Motor neuron (in vitro differentiated cells): ENCODE measurements at regions not wholly inside any gene's neighbourhood (a gene's known extent, or its start where the extent isn't known, plus 50 kb on each side); places are given as distances from the start of the nearest gene placed in this dataset.
"Not testable (repeated sequence)": the region's sequence is repeated elsewhere in the genome, so short reads cannot be mapped to it uniquely, and the experiment has no call there.

ENCODE experiments used
- ATAC-seq, 8 experiments: fragments of 200-7000 bp; cut with Tn5 transposase; replicated peaks in 6 of 8; 2 replicates each; pipeline ENCODE4 v1.8.0; 2021; ENCODE audit warnings: mild to moderate bottlenecking in 8 of 8, moderate library complexity in 8 of 8
- H3K27ac ChIP-seq, 2 donors: fragments of 250-450 bp; sonication (Bioruptor Pico); 2 replicates each; pipeline ENCODE4 v1.9.0; 2021; ENCODE audit warnings: antibody characterized with exemption in 2 of 2, mild to moderate bottlenecking in 2 of 2, moderate library complexity in 1 of 2
- H3K4me1 ChIP-seq, 2 donors: fragments of 250-450 bp; sonication (Bioruptor Pico); replicated peaks in 1 of 2; 2 replicates each; pipeline ENCODE4 v1.6.1; 2021; ENCODE audit warnings: antibody characterized with exemption in 2 of 2, mild to moderate bottlenecking in 2 of 2, moderate library complexity in 1 of 2
- H3K4me3 ChIP-seq, 5 donors: fragments of 250-450 bp; sonication (Bioruptor Pico); 2 replicates each; pipeline ENCODE4 v1.9.0; 2021; ENCODE audit warnings: antibody characterized with exemption in 5 of 5, mild to moderate bottlenecking in 5 of 5, moderate library complexity in 4 of 5
- WGBS, 10 experiments: fragments of 450-650 bp; shearing (Covaris generic); methylation state at CpG; one replicate each; pipeline ENCODE4 v1.0.0; 2022; 5-methylcytosine and 5-hydroxymethylcytosine counted together
- in situ Hi-C, 9 experiments: fragments of 400-800 bp; cut with MboI; loops; one replicate each; pipeline ENCODE4 v1.15.0; 2021; ENCODE audit warnings: low sequenced_read_pairs in 9 of 9, low pct_unique_long_range_greater_than_20kb in 2 of 9; ENCODE audit not compliant: unreplicated experiment in 9 of 9

DNA sequence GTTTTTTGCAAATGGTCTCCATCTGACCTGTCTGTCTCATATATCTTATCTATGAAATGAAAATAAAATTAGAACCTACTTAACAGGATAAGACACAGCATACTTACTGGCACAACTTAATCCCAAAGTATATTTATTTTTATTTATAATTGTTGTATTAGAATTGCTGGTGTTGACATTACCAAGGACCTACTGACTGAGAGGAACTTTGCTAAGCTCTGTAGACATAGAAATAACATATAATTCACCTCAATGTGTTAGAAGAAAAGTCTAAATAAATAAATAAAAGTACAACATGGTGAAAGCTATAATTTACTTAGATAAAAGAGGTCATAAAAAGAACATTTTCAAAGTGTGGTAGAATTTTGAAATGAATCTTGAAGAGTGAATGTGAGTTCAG is 1650.5 kb upstream of the NUDT12 start:
- H3K4me1 ChIP-seq = no peaks in the 10 kb centered on the region
- in situ Hi-C loops = no loop called here
- no peak overlapping the region for H3K4me3 ChIP-seq
- no peak for ATAC-seq
- no peak overlapping the region for H3K27ac ChIP-seq

GRCh38 chr5:105207066-105207465 is 1644.5 kb upstream of the NUDT12 start:
- Histone ChIP-seq H3K4me1 (no peaks in the 10 kb centered on the region), H3K4me3 (no peak overlapping the region), H3K27ac (no peak overlapping the region)
- ATAC-seq = no peak
- WGBS, 10 experiments = 6 to 100% (median 77%) methylated on average over 1 to 2 of the region's 2 CpGs
- in situ Hi-C loops = no loop called here

GRCh38 chr5:105197531-105197930 is 1634.9 kb upstream of the NUDT12 start:
- in situ Hi-C loops = no loop called here

GRCh38 chr5:105195765-105196164 is 1633.2 kb upstream of the NUDT12 start:
- H3K27ac ChIP-seq = no peak overlapping the region
- peaks cover 0 to 2% of the 10 kb centered on the region in 2 donors for H3K4me1 ChIP-seq
- ATAC-seq = no peak
- H3K4me3 ChIP-seq = no peak overlapping the region
- in situ Hi-C loops = no loop called here

More at GRCh38 chr5:105197531-105197930, 1634.9 kb upstream of the NUDT12 start:
- H3K4me1 ChIP-seq = no peaks in the 10 kb centered on the region
- no peak for ATAC-seq
- no peak overlapping the region for H3K4me3 ChIP-seq
- WGBS, 10 experiments = 29 to 100% (median 92%) methylated on average over 2 to 3 of the region's 3 CpGs; no CpG with 5 or more reads in 1 of the 10 experiments
- H3K27ac ChIP-seq = no peak overlapping the region

- WGBS, 10 experiments = 33 to 100% (median 76%) methylated on average over 1 to 2 of the region's 2 CpGs
- Histone ChIP-seq H3K4me3 (no peak overlapping the region), H3K4me1 (no peaks in the 10 kb centered on the region), H3K27ac (no peak overlapping the region)
- in situ Hi-C loops = no loop called here
- no peak for ATAC-seq
Measured at GRCh38 chr5:105172918-105173317, 1610.3 kb upstream of the NUDT12 start.

DNA sequence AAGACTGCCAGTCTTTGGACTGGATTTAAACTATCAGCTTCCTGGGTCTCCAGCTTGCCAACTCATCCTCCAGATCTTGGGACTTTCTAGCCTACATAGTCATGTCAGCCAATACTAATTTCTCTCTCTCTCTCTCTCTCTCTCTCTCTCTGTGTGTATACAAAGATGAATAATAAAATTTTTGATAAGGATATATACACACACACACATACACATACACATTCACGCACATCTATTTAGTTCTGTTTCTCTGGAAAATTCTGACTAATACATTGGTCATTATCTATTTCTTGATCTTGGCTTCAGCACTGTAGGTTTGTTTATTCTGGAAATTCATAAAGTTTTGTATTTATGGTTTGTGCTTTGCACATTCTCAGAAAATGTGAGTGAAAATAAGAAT is 1606.2 kb upstream of the NUDT12 start:
- no peaks in the 10 kb centered on the region for H3K4me1 ChIP-seq
- WGBS, 10 experiments = 0 to 100% (median 47%) methylated on average over 1 of the region's 1 CpG; no CpG with 5 or more reads in 4 of the 10 experiments
- ATAC-seq = no peak
- in situ Hi-C loops = no loop called here
- no peak overlapping the region for H3K4me3 ChIP-seq
- H3K27ac ChIP-seq = no peak overlapping the region

DNA sequence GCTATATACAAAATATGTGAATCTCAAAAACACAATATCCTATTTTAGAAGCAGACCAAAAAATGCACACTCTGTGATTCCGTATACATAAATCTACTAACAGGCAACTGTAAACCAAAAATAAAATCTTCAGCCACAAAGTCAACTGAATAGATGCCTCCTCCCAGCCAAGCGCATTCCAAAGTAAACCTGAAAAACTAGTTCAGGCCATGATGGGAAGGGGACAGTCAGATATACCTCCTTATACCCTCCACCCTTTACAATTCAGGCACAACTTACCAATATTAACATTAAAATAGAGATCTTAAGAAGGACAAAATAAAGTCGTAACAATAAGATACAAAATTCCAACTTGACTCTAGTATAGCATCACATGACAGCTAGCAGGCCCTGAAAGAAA is 1604.5 kb upstream of the NUDT12 start:
- no peak for ATAC-seq
- Histone ChIP-seq H3K27ac (no peak overlapping the region), H3K4me3 (no peak overlapping the region), H3K4me1 (no peaks in the 10 kb centered on the region)
- WGBS, 10 experiments = 28 to 100% (median 92%) methylated on average over 1 to 3 of the region's 3 CpGs; no CpG with 5 or more reads in 1 of the 10 experiments
- in situ Hi-C loops = no loop called here

- no peak for ATAC-seq
- no peaks in the 10 kb centered on the region for H3K4me1 ChIP-seq
- H3K4me3 ChIP-seq = no peak overlapping the region
- no peak overlapping the region for H3K27ac ChIP-seq
- in situ Hi-C loops = no loop called here
Measured at GRCh38 chr5:105163547-105163946, 1601.0 kb upstream of the NUDT12 start.

GRCh38 chr5:105162557-105162956 is 1600.0 kb upstream of the NUDT12 start:
- in situ Hi-C loops, H3K4me1 ChIP-seq, H3K27ac ChIP-seq, ATAC-seq, H3K4me3 ChIP-seq: not testable (repeated sequence)
- WGBS, 10 experiments = 45 to 100% (median 80%) methylated on average over 1 to 6 of the region's 6 CpGs; no CpG with 5 or more reads in 3 of the 10 experiments

DNA sequence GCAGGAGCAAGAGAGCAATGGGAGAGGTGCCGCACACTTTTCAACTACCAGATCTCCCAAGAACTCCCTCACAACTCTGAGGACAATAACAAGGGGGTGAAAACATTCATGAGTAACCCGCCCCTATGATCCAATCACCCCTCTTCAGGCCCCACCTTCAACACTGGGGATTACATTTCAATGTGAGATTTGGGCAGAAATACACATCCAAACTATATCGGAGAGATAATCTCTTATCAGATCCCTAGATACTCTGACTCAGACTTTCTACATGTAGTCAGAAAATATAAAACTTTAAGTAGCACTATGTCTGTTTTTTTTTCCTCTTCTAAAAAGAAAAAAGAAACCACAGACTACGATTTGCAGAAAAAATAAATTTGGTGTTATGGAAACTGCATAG is 1595.9 kb upstream of the NUDT12 start:
- in situ Hi-C loops = no loop called here

DNA sequence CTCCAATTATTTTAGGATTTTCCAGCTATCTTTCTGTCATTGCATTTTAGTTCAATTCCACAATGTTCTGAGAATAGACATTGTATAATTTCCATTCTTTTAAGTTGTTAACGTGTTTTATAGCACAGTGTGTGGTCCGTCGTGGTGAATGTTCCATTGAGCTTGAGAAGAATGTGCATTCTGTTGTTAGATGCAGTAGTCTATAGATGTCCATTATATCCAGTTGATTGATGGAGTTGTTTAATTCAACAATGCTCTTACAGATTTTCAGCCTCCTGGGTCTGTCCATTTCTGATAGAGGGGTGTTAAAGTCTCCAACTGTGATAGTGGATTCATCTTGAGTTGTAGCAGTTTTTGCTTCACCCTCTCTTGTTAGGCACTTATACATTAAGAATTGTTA is 1587.7 kb upstream of the NUDT12 start:
- ATAC-seq = peak in 5 of 8 experiments; percentile 67 to 79 (median 72)
- H3K4me1 ChIP-seq = no peaks in the 10 kb centered on the region

More for the DNA sequence above, 1595.9 kb upstream of the NUDT12 start:
- Histone ChIP-seq H3K4me3 (no peak overlapping the region), H3K27ac (no peak overlapping the region), H3K4me1 (no peaks in the 10 kb centered on the region)
- no peak for ATAC-seq
- 14 to 100% (median 73%) methylated on average over 1 to 4 of the region's 4 CpGs for WGBS, 10 experiments

DNA sequence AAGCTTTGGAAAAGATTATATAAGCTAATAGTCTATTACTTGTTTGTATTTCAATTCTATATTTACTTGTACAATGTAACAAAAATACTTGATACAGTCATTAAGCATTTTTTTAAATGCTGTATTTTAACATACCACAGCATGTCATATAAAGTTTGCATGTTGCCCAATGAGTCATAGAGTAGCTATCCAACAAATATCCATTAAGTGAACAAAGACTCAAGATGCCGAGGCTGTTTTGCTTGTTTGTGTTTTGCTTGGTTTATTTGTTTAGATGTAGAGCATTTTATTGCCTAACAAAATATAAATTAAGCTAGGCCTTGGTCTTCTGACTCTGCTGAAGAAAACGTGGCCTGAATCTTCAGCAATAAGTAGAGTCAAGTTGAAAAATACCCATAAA is 1584.3 kb upstream of the NUDT12 start:
- H3K27ac ChIP-seq = no peak overlapping the region
- in situ Hi-C loops = no loop called here
- no peak overlapping the region for H3K4me3 ChIP-seq
- WGBS, 10 experiments = 0 to 100% (median 65%) methylated on average over 1 to 2 of the region's 2 CpGs
- peak in 1 of 8 experiments; percentile 64 for ATAC-seq
- H3K4me1 ChIP-seq = no peaks in the 10 kb centered on the region

More for the DNA sequence above, 1587.7 kb upstream of the NUDT12 start:
- Histone ChIP-seq H3K4me3 (no peak overlapping the region), H3K27ac (no peak overlapping the region)
- in situ Hi-C loops = no loop called here
- WGBS, 10 experiments = 0 to 60% (median 0%) methylated on average over 1 to 3 of the region's 3 CpGs; no CpG with 5 or more reads in 2 of the 10 experiments

- in situ Hi-C loops = no loop called here
- Histone ChIP-seq H3K4me1 (no peaks in the 10 kb centered on the region), H3K4me3 (no peak overlapping the region), H3K27ac (no peak overlapping the region)
- ATAC-seq = no peak
- 49 to 100% (median 100%) methylated on average over 3 to 5 of the region's 8 CpGs; no CpG with 5 or more reads in 5 of the 10 experiments for WGBS, 10 experiments
Measured at GRCh38 chr5:105145152-105145551, 1582.6 kb upstream of the NUDT12 start.

DNA sequence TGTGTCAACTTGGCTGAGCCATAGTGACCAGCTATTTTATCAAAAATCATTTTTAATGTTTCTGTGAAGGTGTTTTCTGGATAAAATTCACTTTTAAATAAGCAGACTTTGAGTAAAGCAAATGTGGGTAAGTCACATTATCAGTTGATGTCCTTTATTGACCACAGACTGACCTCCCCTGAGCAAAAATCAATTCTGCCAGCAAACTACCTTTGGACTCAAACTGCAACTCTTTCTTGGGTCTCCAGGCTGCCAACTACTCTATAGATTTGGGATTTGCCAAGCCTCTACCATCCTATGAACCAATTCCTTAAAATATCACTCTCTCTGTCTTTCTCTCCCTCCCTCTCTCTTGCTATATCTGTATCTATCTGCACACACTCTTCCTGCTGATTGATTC is 1571.7 kb upstream of the NUDT12 start:
- ATAC-seq = no peak
- in situ Hi-C loops = no loop called here
- Histone ChIP-seq H3K27ac (no peak overlapping the region), H3K4me1 (no peaks in the 10 kb centered on the region), H3K4me3 (no peak overlapping the region)

DNA sequence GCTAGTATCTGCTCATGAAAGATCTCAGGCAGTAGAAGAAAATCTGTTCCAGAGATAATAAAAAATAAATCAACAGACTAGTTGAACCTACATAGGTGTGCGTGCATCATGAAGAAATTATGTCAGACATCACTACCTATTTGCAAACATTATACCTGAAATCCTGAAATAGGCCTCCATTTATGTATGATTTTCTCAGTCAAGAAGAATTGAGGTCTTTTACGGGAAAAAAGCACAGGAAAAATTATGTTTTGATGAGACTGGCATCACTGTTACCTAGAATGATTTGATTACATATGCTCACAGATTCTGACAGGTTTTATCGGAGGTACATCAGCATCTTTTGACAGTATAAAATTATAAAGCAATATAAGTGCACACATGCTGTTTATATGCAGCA is 1570.5 kb upstream of the NUDT12 start:
- H3K27ac ChIP-seq = no peak overlapping the region

More for the DNA sequence above, 1570.5 kb upstream of the NUDT12 start:
- 23 to 100% (median 84%) methylated on average over 1 to 3 of the region's 3 CpGs; no CpG with 5 or more reads in 1 of the 10 experiments for WGBS, 10 experiments
- no peak for ATAC-seq
- H3K4me1 ChIP-seq = no peaks in the 10 kb centered on the region
- no peak overlapping the region for H3K4me3 ChIP-seq
- in situ Hi-C loops = no loop called here
